HEK293T (cell line): ENCODE measurements at regions not wholly inside any gene's neighbourhood (a gene's known extent, or its start where the extent isn't known, plus 50 kb on each side); places are given as distances from the start of the nearest gene placed in this dataset.

Experiments used
- ARNT ChIP-seq: fragments of 450-650 bp; IDR thresholded peaks from 2 replicates; pipeline ENCODE4 v1.6.1; 2017; ENCODE audit warnings: mild to moderate bottlenecking
- BHLHE40 ChIP-seq: fragments of 450-650 bp; IDR thresholded peaks from 2 replicates; pipeline ENCODE4 v1.6.1; 2016; ENCODE audit warnings: mild to moderate bottlenecking, moderate library complexity, borderline replicate concordance
- ELF4 ChIP-seq: fragments of 450-650 bp; IDR thresholded peaks from 2 replicates; pipeline ENCODE4 v1.6.1; 2017; ENCODE audit warnings: antibody characterized with exemption
- FOXA1 ChIP-seq: fragments of 450-650 bp; IDR thresholded peaks from 2 replicates; pipeline ENCODE4 v1.6.1; 2016; ENCODE audit warnings: mild to moderate bottlenecking
- FOXK2 ChIP-seq: fragments of 450-650 bp; IDR thresholded peaks from 2 replicates; pipeline ENCODE4 v1.6.1; 2016; ENCODE audit warnings: mild to moderate bottlenecking
- FOXM1 ChIP-seq: fragments of 450-650 bp; IDR thresholded peaks from 2 replicates; pipeline ENCODE4 v1.6.1; 2017; ENCODE audit warnings: mild to moderate bottlenecking, borderline replicate concordance
- HDGF ChIP-seq: fragments of 450-650 bp; IDR thresholded peaks from 2 replicates; pipeline ENCODE4 v1.6.1; 2017; ENCODE audit warnings: antibody characterized with exemption, borderline replicate concordance
- L3MBTL2 ChIP-seq: fragments of 450-650 bp; conservative IDR thresholded peaks from 2 replicates; pipeline ENCODE4 v1.6.1; 2016; ENCODE audit warnings: mild to moderate bottlenecking
- LEF1 ChIP-seq: fragments of 450-650 bp; IDR thresholded peaks from 2 replicates; pipeline ENCODE4 v1.6.1; 2017; ENCODE audit warnings: mild to moderate bottlenecking, borderline replicate concordance
- NFRKB ChIP-seq: fragments of 450-650 bp; IDR thresholded peaks from 2 replicates; pipeline ENCODE4 v1.6.1; 2016; ENCODE audit warnings: mild to moderate bottlenecking, moderate library complexity
- SP1 ChIP-seq: fragments of 450-650 bp; IDR thresholded peaks from 2 replicates; pipeline ENCODE4 v1.6.1; 2017
- SUZ12 ChIP-seq: fragments of 450-650 bp; IDR thresholded peaks from 2 replicates; pipeline ENCODE4 v1.6.1; 2016; ENCODE audit warnings: mild to moderate bottlenecking
- TARDBP ChIP-seq: fragments of 450-650 bp; IDR thresholded peaks from 2 replicates; pipeline ENCODE4 v1.6.1; 2016
- ZNF384 ChIP-seq: fragments of 450-650 bp; IDR thresholded peaks from 2 replicates; pipeline ENCODE4 v1.6.1; 2016

DNA sequence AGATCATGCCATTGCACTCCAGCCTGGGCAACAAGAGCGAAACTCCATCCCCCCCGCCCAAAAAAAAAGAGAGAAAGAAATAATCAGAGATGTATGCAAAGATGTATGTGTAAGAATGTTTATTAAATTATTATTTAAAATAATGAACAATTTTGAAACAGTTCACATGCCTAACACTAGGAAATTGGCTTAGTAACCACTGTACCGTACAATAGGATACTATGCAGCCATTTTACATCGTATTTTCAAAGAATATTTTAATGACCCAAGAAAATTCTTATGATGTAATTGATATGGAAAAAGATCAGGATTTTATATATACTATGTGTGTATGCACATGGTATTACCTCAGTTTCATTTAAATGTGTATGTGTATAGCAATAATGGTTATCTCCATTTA is 190.5 kb downstream of the ZFP36L2 start:
- TF ChIP-seq TARDBP: no peak
- TF ChIP-seq SUZ12: no peak
- TF ChIP-seq SP1: no peak
- TF ChIP-seq BHLHE40: no peak
- TF ChIP-seq ELF4: no peak
- TF ChIP-seq FOXA1: no peak
- TF ChIP-seq FOXK2: no peak
- no peak for TF ChIP-seq NFRKB
- no peak for TF ChIP-seq LEF1
- no peak for TF ChIP-seq ARNT
- TF ChIP-seq ZNF384: no peak
- no peak for TF ChIP-seq HDGF
- no peak for TF ChIP-seq FOXM1
- TF ChIP-seq L3MBTL2: no peak
